ENCODE measurements at regions not wholly inside any gene's neighbourhood (a gene's known extent, or its start where the extent isn't known, plus 50 kb on each side); places are given as distances from the start of the nearest gene placed in this dataset.

GRCh38 chr12:62170241-62170640 is 90.0 kb upstream of the USP15 start:
- TF ChIP-seq CTCF (IDR thresholded peaks at IDR 0.05; ENCODE audit: low read depth, low read length, missing control alignments) = no peak
- no peak for DNase-seq (ENCODE audit: low read depth)

GRCh38 chr12:62190689-62191490 is 69.3 kb upstream of the USP15 start:
- H3K4me3 ChIP-seq (ENCODE audit: low read depth, low read length) = no peak overlapping the region
- TF ChIP-seq CTCF (IDR thresholded peaks at IDR 0.05; ENCODE audit: low read depth, low read length, missing control alignments) = no peak
- no peak for DNase-seq (ENCODE audit: low read depth)

More at GRCh38 chr12:62170241-62170640, 90.0 kb upstream of the USP15 start:
- H3K4me3 ChIP-seq (ENCODE audit: low read depth, low read length) = no peak overlapping the region

- TF ChIP-seq CTCF (IDR thresholded peaks at IDR 0.05; ENCODE audit: low read depth, low read length, missing control alignments) = no peak
- no peak for DNase-seq (ENCODE audit: low read depth)
- no peak overlapping the region for H3K4me3 ChIP-seq (ENCODE audit: low read depth, low read length)
Measured at GRCh38 chr12:62191491-62192179, 68.6 kb upstream of the USP15 start.

- no peak overlapping the region for H3K4me3 ChIP-seq (ENCODE audit: low read depth, low read length)
- peak; percentile 16 for DNase-seq (ENCODE audit: low read depth)
- peak; percentile 71 for TF ChIP-seq CTCF (IDR thresholded peaks at IDR 0.05; ENCODE audit: low read depth, low read length, missing control alignments)
Measured at GRCh38 chr12:62192180-62192902, 67.9 kb upstream of the USP15 start.

GRCh38 chr12:62192903-62193250 is 67.3 kb upstream of the USP15 start:
- no peak for TF ChIP-seq CTCF (IDR thresholded peaks at IDR 0.05; ENCODE audit: low read depth, low read length, missing control alignments)
- H3K4me3 ChIP-seq (ENCODE audit: low read depth, low read length) = no peak overlapping the region
- no peak for DNase-seq (ENCODE audit: low read depth)

- no peak for TF ChIP-seq CTCF (IDR thresholded peaks at IDR 0.05; ENCODE audit: low read depth, low read length, missing control alignments)
- no peak for DNase-seq (ENCODE audit: low read depth)
- H3K4me3 ChIP-seq (ENCODE audit: low read depth, low read length) = no peak overlapping the region
Measured at GRCh38 chr12:62194031-62194430, 66.2 kb upstream of the USP15 start.
